ENCODE measurements at regions not wholly inside any gene's neighbourhood (a gene's known extent, or its start where the extent isn't known, plus 50 kb on each side); places are given as distances from the start of the nearest gene placed in this dataset.

DNA sequence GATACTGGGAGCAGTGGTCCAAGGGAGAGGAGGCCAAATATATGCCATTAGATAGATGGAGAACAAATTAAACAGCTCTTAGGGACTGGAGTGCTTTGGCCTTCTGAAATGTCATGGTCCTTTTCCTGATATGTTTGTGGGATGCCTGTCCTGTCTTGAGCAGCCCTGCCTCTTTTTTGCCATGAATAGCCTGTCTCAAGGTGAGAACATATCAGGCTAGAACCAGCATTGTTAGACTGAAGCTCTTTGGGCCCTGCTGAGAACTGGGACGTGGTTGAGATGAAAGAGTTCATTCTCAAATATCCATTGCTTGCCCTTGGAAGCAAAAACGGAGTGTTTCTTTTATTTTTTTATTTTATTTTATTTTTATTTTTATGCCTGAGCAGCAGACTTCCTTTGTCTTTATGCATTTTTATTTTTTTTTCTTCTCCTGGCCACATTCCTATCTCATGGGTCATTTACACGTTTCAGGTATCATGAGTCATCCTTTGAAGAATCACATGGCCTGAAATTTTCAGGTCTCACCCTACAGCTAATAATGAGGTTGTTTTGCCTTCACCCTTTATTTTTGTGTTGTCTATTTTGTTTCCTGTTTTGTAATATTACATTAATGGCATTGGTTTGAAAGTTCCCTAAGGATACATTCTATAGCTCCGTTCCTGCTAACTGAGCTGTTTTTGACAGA lies 371.4 kb downstream of the PSAT1 start:
- Mint-ChIP-seq H3K27ac (no peak overlapping the region), H3K9me3 (peaks cover 0 to 15% (median under 1%) of the 10 kb centered on the region in 6 donors), H3K36me3 (no peaks in the 10 kb centered on the region), H3K4me3 (no peak overlapping the region), H3K27me3 (ENCODE audit: low read depth in 3 of 3) (peaks cover 0 to 2% (median 0%) of the 10 kb centered on the region in 3 donors), H3K4me1 (no peaks in the 10 kb centered on the region)
- DNase-seq = no peak

DNA sequence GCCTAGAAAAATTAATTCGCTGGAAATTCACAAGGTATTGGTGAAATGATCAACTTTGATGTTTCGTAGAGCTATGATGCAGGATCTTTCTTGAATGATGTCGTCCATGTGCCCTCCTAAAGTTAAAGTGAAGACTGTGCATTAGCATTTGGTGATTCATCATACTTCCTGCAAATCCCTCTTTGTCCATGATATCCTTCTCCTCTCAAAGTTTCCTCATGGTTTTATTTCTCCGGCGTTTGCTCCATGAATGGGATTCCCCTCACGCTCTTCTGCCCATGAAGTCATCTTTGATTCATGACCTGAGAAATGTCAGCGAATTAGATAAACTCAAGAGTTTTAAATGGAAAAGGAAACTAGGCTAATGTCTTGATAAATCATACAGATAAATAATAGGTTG lies 372.7 kb downstream of the PSAT1 start:
- Mint-ChIP-seq H3K27me3 (ENCODE audit: low read depth in 3 of 3) (peaks cover 0 to 2% (median 0%) of the 10 kb centered on the region in 3 donors), H3K9me3 (peaks cover 0 to 15% (median under 1%) of the 10 kb centered on the region in 6 donors), H3K4me3 (no peak overlapping the region), H3K4me1 (no peaks in the 10 kb centered on the region), H3K27ac (no peak overlapping the region), H3K36me3 (no peaks in the 10 kb centered on the region)
- DNase-seq = no peak

DNA sequence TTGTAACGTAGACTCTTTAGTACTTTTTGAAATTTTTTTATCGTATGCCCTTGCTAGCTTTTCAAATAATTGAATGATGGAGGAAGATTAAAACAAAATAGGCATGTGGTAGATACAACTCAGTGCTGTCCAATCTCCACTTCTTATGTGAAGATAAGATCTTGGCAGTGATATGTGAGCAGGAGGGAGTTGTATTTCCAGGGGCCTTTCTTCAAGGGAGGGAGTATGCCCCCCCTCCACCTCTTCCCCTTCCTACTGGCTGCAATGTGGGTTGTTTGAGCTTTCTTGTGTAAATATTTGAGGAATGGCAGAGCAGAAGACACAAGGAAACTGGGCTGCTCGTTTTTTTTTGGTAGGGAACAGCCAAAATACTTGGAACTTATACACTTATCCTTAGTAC lies 374.9 kb downstream of the PSAT1 start:
- no peaks in the 10 kb centered on the region for H3K4me1 Mint-ChIP-seq
- H3K27me3 Mint-ChIP-seq (ENCODE audit: low read depth in 3 of 3) = peaks cover 0 to 2% (median 0%) of the 10 kb centered on the region in 3 donors
- H3K9me3 Mint-ChIP-seq = peaks cover 0 to 12% (median under 1%) of the 10 kb centered on the region in 6 donors
- H3K36me3 Mint-ChIP-seq = no peaks in the 10 kb centered on the region
- no peak overlapping the region for H3K4me3 Mint-ChIP-seq
- H3K27ac Mint-ChIP-seq = no peak overlapping the region
- no peak for DNase-seq

DNA sequence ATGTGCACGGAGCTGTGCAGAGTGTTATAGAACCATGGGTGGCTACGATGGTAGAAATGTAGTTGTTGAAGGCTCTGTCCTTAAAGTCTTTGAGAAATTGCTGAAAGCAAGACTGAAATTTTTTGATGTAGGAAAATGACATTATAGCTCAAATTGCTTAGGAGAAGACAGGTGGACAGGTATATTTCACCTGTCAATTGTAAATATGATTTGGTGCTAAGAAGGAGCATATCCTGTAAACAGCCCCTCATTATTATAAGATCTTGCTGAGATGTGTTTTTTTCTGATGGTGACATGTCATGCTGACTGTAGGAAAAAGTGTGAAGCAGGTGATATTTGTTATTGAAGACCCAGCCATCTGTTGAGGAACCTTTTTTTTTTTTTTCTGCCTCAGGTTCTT lies 377.9 kb downstream of the PSAT1 start:
- Mint-ChIP-seq H3K4me1 (no peaks in the 10 kb centered on the region), H3K9me3 (peaks cover 0 to 10% (median 0%) of the 10 kb centered on the region in 6 donors), H3K4me3 (no peak overlapping the region), H3K36me3 (no peaks in the 10 kb centered on the region), H3K27ac (no peak overlapping the region), H3K27me3 (ENCODE audit: low read depth in 3 of 3) (peaks cover 0 to 2% (median 0%) of the 10 kb centered on the region in 3 donors)
- DNase-seq = no peak

DNA sequence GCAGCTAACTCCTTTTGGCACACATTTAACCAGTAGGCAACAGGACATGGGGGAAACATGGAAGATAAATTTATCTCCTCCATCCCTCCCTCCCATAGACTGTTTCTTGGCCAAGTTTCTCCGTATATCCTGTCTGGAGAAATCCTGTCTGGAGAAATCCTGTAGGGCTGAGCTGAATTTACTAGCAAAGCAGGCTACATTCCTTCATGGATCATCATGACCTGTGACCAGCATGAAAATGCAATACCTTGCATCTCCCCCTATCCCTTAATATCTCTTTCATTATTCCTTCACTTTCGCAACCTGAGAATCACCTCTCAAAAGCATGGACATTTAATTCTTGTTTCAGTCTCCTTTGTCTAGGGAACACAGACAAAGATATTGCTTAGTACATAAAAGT lies 379.1 kb downstream of the PSAT1 start:
- H3K27ac Mint-ChIP-seq = no peak overlapping the region
- peaks cover 0 to 10% (median 0%) of the 10 kb centered on the region in 6 donors for H3K9me3 Mint-ChIP-seq
- H3K36me3 Mint-ChIP-seq = no peaks in the 10 kb centered on the region
- H3K4me1 Mint-ChIP-seq = no peaks in the 10 kb centered on the region
- DNase-seq = no peak
- peaks cover 0 to 2% (median 0%) of the 10 kb centered on the region in 3 donors for H3K27me3 Mint-ChIP-seq (ENCODE audit: low read depth in 3 of 3)
- H3K4me3 Mint-ChIP-seq = no peak overlapping the region

DNA sequence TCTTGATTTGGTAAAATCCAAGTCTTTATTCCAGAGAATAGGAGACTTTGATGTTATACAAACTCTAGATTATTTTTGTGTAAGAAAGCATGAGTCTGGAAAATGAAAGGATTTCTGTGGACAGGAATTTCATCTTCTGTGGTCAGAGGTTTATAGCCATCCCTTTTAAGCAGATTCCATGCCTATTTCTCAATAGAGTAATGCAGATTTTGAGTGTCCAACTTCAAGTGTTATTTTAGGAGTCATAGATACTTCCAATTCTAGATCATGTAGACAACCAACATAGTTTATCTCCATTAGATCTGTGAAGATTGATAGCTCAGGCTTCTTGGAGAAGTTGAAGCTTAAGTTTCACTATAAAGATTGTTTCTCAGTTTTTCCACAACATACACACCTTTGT lies 379.7 kb downstream of the PSAT1 start:
- no peak for DNase-seq
- Mint-ChIP-seq H3K4me3 (no peak overlapping the region), H3K27me3 (ENCODE audit: low read depth in 3 of 3) (peaks cover 0 to 2% (median 0%) of the 10 kb centered on the region in 3 donors), H3K4me1 (no peaks in the 10 kb centered on the region), H3K36me3 (no peaks in the 10 kb centered on the region), H3K9me3 (peaks cover 0 to 4% (median 0%) of the 10 kb centered on the region in 6 donors), H3K27ac (no peak overlapping the region)

DNA sequence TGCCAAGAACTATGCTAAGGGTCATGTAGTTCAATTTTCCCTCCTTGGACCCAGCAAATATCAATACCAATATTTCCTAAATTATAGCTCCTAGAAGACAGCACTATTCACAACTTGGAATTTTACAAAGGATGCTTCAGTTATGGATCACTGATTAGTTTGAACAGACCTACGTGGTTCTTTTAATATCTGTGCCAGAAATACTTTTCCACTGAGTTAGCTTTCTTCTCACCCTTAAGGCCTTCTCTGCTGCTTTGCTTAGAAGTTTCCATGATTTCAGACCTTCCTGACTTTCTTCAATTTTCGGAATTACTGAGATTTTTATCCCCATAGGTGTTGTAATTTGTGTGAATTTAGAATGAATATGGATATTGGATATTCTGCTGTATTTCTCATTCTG lies 380.4 kb downstream of the PSAT1 start:
- Mint-ChIP-seq H3K27me3 (ENCODE audit: low read depth in 3 of 3) (peaks cover 0 to 1% (median 0%) of the 10 kb centered on the region in 3 donors), H3K36me3 (no peaks in the 10 kb centered on the region), H3K4me3 (no peak overlapping the region), H3K4me1 (no peaks in the 10 kb centered on the region), H3K27ac (no peak overlapping the region), H3K9me3 (peaks cover 0 to 3% (median 0%) of the 10 kb centered on the region in 6 donors)
- no peak for DNase-seq

DNA sequence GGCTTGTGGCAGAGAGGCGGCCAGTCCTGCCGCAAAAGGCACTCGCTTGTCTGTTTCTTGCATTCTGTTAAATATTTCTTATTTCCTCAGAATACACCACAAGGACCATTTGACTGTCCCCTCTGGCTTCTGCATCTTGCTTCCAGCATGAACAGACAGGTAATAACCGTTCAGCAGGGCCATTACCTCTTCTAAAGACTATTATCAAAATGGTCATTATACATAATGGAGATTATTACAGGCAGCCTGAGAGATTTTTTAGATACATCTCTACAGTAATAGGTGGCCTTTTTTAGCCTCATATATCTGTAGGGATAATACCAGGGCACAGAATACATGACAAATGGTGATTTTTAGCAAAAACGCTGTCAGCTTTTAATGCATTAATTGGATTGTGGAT lies 382.0 kb downstream of the PSAT1 start:
- H3K36me3 Mint-ChIP-seq = no peaks in the 10 kb centered on the region
- no peak overlapping the region for H3K27ac Mint-ChIP-seq
- H3K27me3 Mint-ChIP-seq (ENCODE audit: low read depth in 3 of 3) = no peaks in the 10 kb centered on the region
- peaks cover 0 to 3% (median 0%) of the 10 kb centered on the region in 6 donors for H3K9me3 Mint-ChIP-seq
- H3K4me1 Mint-ChIP-seq = no peaks in the 10 kb centered on the region
- H3K4me3 Mint-ChIP-seq = no peak overlapping the region
- no peak for DNase-seq

DNA sequence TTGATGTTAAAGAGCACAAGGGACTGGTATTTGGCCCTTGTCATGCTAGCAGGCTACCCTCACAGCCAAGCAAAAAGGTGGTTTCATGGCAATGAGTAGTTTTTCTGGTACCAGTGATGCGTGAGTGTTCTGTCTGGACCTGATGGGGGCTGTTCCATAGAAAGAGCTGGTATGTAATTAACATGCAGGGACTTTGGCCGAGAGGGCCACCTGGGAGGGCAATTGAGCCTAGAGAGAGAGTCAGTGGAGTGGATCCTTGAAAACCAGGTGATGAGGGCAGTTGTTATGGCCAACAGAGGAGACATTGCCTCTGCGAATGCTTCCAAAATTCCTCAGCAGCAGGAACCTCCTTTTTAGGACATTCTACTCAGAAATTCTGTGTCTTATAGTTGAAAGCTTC lies 383.3 kb downstream of the PSAT1 start:
- Mint-ChIP-seq H3K4me3 (no peak overlapping the region), H3K27me3 (ENCODE audit: low read depth in 3 of 3) (no peaks in the 10 kb centered on the region), H3K9me3 (peaks cover 0 to 3% (median 0%) of the 10 kb centered on the region in 6 donors), H3K27ac (no peak overlapping the region), H3K36me3 (no peaks in the 10 kb centered on the region), H3K4me1 (no peaks in the 10 kb centered on the region)
- DNase-seq = no peak

DNA sequence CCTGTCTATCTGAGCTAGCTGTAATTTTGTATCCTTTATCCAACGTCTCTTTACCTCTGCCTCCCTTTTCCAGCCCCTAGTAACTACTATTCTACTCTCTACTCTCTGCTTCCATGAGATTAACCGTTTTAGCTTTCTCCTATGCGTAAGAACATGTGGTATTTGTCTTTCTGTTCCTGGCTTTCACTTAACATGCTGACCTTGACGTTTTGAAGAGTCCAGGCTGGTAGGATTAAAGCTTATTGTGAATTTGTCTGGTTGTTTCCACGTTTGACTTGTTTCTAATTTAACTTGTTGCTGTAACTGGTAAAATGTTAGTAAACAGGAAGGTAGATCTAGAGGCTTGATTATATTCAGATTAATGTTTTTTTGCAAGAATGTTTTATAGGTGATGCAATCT lies 385.3 kb downstream of the PSAT1 start:
- H3K27ac Mint-ChIP-seq = no peak overlapping the region
- no peaks in the 10 kb centered on the region for H3K27me3 Mint-ChIP-seq (ENCODE audit: low read depth in 3 of 3)
- H3K36me3 Mint-ChIP-seq = no peaks in the 10 kb centered on the region
- DNase-seq = no peak
- H3K4me3 Mint-ChIP-seq = no peak overlapping the region
- H3K4me1 Mint-ChIP-seq = no peaks in the 10 kb centered on the region
- peaks cover 0 to 4% (median 3%) of the 10 kb centered on the region in 6 donors for H3K9me3 Mint-ChIP-seq

DNA sequence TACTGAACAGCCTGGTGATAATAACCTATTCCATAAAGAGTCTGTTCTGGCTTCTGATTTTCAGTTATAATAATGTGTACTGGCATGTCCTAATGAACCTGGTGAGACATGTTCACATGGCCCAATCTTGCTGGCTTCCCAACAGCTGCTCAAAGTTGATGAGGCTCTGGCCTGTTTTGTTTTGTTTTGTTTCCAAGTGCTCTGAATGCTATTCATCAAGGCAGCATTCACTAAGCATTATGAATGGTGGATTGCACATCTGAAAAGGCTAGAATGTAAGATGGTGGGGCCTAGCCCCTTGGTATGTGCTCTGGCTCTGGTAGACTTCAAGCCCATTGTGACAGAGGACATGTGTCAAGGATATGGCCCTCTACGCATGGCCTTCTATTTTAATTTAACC lies 388.5 kb downstream of the PSAT1 start:
- Mint-ChIP-seq H3K4me3 (no peak overlapping the region), H3K27me3 (ENCODE audit: low read depth in 3 of 3) (no peaks in the 10 kb centered on the region)
- no peak for DNase-seq

DNA sequence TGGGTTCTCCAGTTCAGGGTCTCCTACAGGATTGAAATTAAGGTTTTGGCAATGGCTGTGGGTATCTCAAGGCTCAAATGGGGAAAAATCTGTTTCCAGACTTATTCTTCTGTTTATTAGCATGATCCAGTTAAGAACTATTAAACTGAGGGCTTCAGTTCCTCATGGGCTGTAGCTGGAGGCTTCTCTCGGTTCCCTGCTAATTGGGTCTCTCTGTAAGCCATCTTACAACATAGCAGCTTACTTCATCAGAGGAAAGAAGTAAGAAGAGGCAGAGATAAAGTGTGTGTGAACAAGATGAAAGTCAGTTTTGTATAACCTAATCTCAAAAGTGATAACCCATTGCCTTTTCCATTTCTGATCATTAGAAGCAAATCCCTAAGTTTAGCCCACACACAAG lies 391.9 kb downstream of the PSAT1 start:
- no peak for DNase-seq
- Mint-ChIP-seq H3K27ac (no peak overlapping the region), H3K4me1 (no peaks in the 10 kb centered on the region), H3K4me3 (no peak overlapping the region), H3K27me3 (ENCODE audit: low read depth in 3 of 3) (peaks cover 0 to 2% (median 0%) of the 10 kb centered on the region in 3 donors), H3K9me3 (peaks cover 0 to 10% (median 4%) of the 10 kb centered on the region in 6 donors), H3K36me3 (no peaks in the 10 kb centered on the region)

More for the DNA sequence above, 388.5 kb downstream of the PSAT1 start:
- Mint-ChIP-seq H3K36me3 (no peaks in the 10 kb centered on the region), H3K9me3 (peaks cover 0 to 10% (median 3%) of the 10 kb centered on the region in 6 donors), H3K27ac (no peak overlapping the region), H3K4me1 (no peaks in the 10 kb centered on the region)

DNA sequence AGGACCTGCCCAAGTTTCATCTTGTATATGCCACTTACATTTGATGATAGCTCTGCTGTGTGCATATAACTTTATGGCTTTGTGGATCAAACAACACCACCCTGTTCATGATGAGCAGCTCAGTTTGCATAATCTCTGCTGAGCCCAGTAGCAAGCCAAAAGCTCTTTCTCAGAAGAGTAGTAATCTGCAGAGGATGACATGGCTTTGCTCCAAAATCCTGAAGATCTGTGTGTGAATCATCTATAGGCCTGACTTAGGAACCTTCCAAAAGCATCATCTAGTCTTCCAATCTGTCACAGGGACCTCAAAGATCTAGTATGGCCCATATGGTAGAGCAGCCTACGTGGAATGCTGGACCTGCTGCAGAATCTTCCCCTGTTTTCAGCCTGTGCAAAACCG lies 394.6 kb downstream of the PSAT1 start:
- Mint-ChIP-seq H3K4me3 (no peak overlapping the region), H3K9me3 (peaks cover 0 to 8% (median under 1%) of the 10 kb centered on the region in 6 donors), H3K4me1 (no peaks in the 10 kb centered on the region), H3K36me3 (no peaks in the 10 kb centered on the region), H3K27me3 (ENCODE audit: low read depth in 3 of 3) (peaks cover 0 to 2% (median 0%) of the 10 kb centered on the region in 3 donors), H3K27ac (no peak overlapping the region)
- DNase-seq = no peak

DNA sequence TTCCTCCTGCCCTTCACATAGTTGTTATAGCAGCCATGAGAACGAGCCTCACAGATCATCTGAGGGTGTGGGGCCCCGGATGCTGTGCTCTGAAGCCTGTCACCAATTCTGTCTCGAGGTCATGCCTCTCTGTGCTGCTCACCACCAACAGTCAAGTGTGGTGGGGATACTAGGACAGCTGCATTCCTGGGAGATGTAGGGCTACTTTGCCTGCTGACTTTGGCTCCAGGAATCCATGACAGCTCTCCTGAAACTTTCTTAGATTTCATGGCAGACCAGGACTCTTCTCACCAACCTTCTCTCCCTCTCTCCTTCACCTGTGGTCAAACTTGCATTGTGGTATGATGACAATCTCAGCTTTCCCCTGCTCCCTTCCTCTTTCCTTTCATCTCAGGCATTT lies 395.9 kb downstream of the PSAT1 start:
- Mint-ChIP-seq H3K27ac (no peak overlapping the region), H3K36me3 (no peaks in the 10 kb centered on the region), H3K4me3 (no peak overlapping the region), H3K9me3 (peaks cover 0 to 8% (median under 1%) of the 10 kb centered on the region in 6 donors), H3K4me1 (no peaks in the 10 kb centered on the region), H3K27me3 (ENCODE audit: low read depth in 3 of 3) (peaks cover 0 to 2% (median 1%) of the 10 kb centered on the region in 3 donors)
- no peak for DNase-seq

DNA sequence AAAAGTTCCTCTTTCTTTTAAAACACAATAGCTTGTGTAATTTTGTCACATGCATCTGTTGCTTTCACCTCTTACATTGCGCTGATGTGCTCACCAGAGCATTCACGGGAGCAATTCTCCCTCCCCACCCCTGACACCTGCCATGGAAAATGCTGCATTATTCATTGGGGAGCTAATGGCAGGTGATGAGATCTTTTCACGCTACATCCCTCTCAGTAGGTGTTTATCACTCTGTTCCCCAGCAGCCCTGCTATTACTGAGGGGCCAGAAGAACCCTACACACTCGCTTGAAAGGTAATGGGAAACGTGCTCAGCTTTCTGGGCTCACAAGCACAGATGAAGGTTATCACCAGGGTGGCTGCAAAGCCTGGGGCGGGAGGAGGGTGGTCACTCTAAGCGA lies 398.0 kb downstream of the PSAT1 start:
- Mint-ChIP-seq H3K27ac (no peak overlapping the region), H3K9me3 (peaks cover 0 to 8% (median 2%) of the 10 kb centered on the region in 6 donors), H3K4me3 (no peak overlapping the region), H3K36me3 (no peaks in the 10 kb centered on the region), H3K4me1 (no peaks in the 10 kb centered on the region), H3K27me3 (ENCODE audit: low read depth in 3 of 3) (peaks cover 0 to 2% (median 1%) of the 10 kb centered on the region in 3 donors)
- no peak for DNase-seq
